Suprapubic skin (tissue), 4 donors: ENCODE measurements at regions not wholly inside any gene's neighbourhood (a gene's known extent, or its start where the extent isn't known, plus 50 kb on each side); places are given as distances from the start of the nearest gene placed in this dataset.

ENCODE experiments used
- CTCF ChIP-seq, 2 donors: fragments of 200-600 bp in 1 of 2; fragments of 450-650 bp in 1 of 2; sonication (generic) in 1 of 2; IDR thresholded peaks; one replicate each; pipeline ENCODE4 v1.5.1; 2016 to 2019; ENCODE audit warnings: antibody characterized with exemption in 2 of 2, mild to moderate bottlenecking in 1 of 2, moderate library complexity in 1 of 2
- EP300 ChIP-seq: sonication (generic); formaldehyde crosslinking; IDR thresholded peaks from one replicate; pipeline ENCODE4 v1.6.1; 2017; ENCODE audit warnings: antibody characterized with exemption
- POLR2A ChIP-seq, 2 donors: fragments of 450-650 bp; IDR thresholded peaks; one replicate each; pipeline ENCODE4 v1.6.1; 2017; ENCODE audit warnings: antibody characterized with exemption in 2 of 2, mild to moderate bottlenecking in 2 of 2, moderate library complexity in 2 of 2
- POLR2AphosphoS5 ChIP-seq, 3 donors: sonication (generic); formaldehyde crosslinking; IDR thresholded peaks; one replicate each; pipeline ENCODE4 v1.6.1; 2017; ENCODE audit warnings: antibody characterized with exemption in 3 of 3

GRCh38 chr7:34263168-34263567, 357.8 kb downstream of the BMPER start:
- no peak for TF ChIP-seq CTCF (IDR thresholded peaks at IDR 0.05)
- TF ChIP-seq POLR2A (IDR thresholded peaks at IDR 0.05), result no peak
- no peak for TF ChIP-seq POLR2AphosphoS5 (IDR thresholded peaks at IDR 0.05)
- no peak for TF ChIP-seq EP300
